HL-60 (cell line): ENCODE measurements at regions not wholly inside any gene's neighbourhood (a gene's known extent, or its start where the extent isn't known, plus 50 kb on each side); places are given as distances from the start of the nearest gene placed in this dataset.

Experiments used
- POLR2AphosphoS5 ChIP-seq: IDR thresholded peaks from 2 replicates; pipeline ENCODE4 v1.6.1; 2012; ENCODE audit warnings: low read depth
- TF ChIP-seq, protein P1 (sequence below): IDR thresholded peaks from one replicate; pipeline ENCODE4 v1.5.1; 2011; ENCODE audit warnings: low read length, control low read depth, inconsistent platforms; ENCODE audit not compliant: insufficient read depth
- TF ChIP-seq, protein P2 (sequence below): IDR thresholded peaks from 2 replicates; pipeline ENCODE4 v1.6.1; 2012; ENCODE audit warnings: low read depth; ENCODE audit not compliant: insufficient replicate concordance

DNA sequence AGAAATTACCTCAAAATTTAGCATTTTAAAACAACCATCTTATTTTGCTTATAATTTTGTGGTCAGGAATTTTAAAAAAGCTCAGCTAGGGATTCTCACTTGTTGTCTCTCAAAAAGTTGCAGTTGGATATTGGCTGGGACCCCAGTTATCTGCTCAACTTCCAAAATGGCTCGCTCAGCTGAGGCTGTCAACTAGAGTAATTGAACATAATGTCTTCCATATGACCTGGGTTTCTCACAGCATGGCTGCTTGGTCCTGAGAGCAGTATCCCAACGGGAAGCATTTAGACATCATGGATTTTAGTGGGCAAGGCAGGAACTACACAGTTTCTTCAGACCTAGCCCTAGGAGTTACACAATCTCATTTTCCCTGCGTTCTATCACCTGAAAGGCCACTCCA, 63.6 kb upstream of the SPEF2 start:
- TF ChIP-seq, protein P1, sequence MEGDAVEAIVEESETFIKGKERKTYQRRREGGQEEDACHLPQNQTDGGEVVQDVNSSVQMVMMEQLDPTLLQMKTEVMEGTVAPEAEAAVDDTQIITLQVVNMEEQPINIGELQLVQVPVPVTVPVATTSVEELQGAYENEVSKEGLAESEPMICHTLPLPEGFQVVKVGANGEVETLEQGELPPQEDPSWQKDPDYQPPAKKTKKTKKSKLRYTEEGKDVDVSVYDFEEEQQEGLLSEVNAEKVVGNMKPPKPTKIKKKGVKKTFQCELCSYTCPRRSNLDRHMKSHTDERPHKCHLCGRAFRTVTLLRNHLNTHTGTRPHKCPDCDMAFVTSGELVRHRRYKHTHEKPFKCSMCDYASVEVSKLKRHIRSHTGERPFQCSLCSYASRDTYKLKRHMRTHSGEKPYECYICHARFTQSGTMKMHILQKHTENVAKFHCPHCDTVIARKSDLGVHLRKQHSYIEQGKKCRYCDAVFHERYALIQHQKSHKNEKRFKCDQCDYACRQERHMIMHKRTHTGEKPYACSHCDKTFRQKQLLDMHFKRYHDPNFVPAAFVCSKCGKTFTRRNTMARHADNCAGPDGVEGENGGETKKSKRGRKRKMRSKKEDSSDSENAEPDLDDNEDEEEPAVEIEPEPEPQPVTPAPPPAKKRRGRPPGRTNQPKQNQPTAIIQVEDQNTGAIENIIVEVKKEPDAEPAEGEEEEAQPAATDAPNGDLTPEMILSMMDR, result no peak
- TF ChIP-seq POLR2AphosphoS5, result no peak
- TF ChIP-seq, protein P2, sequence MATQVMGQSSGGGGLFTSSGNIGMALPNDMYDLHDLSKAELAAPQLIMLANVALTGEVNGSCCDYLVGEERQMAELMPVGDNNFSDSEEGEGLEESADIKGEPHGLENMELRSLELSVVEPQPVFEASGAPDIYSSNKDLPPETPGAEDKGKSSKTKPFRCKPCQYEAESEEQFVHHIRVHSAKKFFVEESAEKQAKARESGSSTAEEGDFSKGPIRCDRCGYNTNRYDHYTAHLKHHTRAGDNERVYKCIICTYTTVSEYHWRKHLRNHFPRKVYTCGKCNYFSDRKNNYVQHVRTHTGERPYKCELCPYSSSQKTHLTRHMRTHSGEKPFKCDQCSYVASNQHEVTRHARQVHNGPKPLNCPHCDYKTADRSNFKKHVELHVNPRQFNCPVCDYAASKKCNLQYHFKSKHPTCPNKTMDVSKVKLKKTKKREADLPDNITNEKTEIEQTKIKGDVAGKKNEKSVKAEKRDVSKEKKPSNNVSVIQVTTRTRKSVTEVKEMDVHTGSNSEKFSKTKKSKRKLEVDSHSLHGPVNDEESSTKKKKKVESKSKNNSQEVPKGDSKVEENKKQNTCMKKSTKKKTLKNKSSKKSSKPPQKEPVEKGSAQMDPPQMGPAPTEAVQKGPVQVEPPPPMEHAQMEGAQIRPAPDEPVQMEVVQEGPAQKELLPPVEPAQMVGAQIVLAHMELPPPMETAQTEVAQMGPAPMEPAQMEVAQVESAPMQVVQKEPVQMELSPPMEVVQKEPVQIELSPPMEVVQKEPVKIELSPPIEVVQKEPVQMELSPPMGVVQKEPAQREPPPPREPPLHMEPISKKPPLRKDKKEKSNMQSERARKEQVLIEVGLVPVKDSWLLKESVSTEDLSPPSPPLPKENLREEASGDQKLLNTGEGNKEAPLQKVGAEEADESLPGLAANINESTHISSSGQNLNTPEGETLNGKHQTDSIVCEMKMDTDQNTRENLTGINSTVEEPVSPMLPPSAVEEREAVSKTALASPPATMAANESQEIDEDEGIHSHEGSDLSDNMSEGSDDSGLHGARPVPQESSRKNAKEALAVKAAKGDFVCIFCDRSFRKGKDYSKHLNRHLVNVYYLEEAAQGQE, result no peak
